ENCODE measurements at regions not wholly inside any gene's neighbourhood (a gene's known extent, or its start where the extent isn't known, plus 50 kb on each side); places are given as distances from the start of the nearest gene placed in this dataset.

DNA sequence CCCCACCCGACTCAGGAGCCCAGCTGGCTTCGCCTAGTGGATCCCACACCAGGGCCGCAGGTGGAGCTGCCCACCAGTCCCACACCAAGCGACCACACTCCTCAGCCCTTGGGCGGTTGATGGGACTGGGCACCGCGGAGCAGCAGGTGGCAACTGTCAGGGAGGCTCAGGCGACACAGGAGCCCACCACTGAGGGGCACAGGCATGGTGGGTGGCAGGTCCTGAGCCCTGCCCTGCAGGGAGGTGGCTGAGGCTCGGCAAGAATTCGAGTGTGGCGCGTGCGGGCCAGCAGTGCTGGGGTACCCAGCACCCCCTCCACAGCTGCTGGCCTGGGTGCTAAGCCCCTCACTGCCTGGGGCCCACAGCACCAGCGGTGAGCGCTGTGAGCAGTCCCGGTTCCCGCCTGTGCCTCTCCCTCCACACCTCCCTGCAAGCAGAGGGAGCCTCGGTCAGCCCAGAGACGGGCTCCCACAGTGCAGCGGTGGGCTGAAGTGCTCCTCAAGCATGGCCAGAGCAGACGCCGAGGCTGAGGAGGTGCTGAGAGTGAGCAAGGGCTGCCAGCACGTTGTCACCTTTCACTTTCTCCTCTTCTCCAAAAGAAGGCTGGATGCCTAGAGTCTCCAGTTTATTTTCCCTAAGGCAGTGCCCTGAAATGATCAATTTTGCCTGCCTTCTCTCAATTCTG is 1440.7 kb upstream of the ZEB2 start:
- Histone ChIP-seq H3K79me1 (ENCODE audit: insufficient read depth, low read depth, low read length, poor library complexity, severe bottlenecking) (no peaks in the 10 kb centered on the region), H4K91ac (ENCODE audit: insufficient read length, low read depth, low read length) (no peak overlapping the region), H2BK12ac (ENCODE audit: insufficient read length, low read depth, low read length) (no peak overlapping the region), H3K9me3 (ENCODE audit: control insufficient read depth, low read depth, low read length) (no peaks in the 10 kb centered on the region), H2AK5ac (ENCODE audit: insufficient read length, low read length) (no peak overlapping the region), H3K23ac (ENCODE audit: insufficient read length, low read depth, low read length) (no peak overlapping the region), H3K14ac (ENCODE audit: insufficient read depth, low read length) (no peak overlapping the region), H3K56ac (ENCODE audit: insufficient read length, low read depth, low read length) (no peak overlapping the region), H3K27me3 (ENCODE audit: insufficient read depth, low read length) (no peaks in the 10 kb centered on the region), H3K18ac (ENCODE audit: insufficient read length, low read depth, low read length) (no peak overlapping the region), H2BK5ac (ENCODE audit: insufficient read length, low read length) (no peak overlapping the region), H2BK120ac (ENCODE audit: low read depth, low read length, poor library complexity, severe bottlenecking) (no peak overlapping the region), H3K4ac (ENCODE audit: low read depth, low read length) (no peak overlapping the region), H3K4me2 (ENCODE audit: insufficient read depth, insufficient read length, low read length) (no peak overlapping the region), H3K23me2 (ENCODE audit: insufficient read length, low read depth, low read length, poor library complexity, severe bottlenecking) (no peaks in the 10 kb centered on the region), H2BK20ac (ENCODE audit: low read depth, low read length, poor library complexity, severe bottlenecking) (no peak overlapping the region), H3K79me2 (ENCODE audit: insufficient read depth, low read length) (no peaks in the 10 kb centered on the region), H3K4me1 (ENCODE audit: insufficient read depth, low read length) (no peaks in the 10 kb centered on the region), H2BK15ac (ENCODE audit: low read depth, low read length) (no peak overlapping the region), H3K27ac (ENCODE audit: insufficient read length, low read depth, low read length) (no peak overlapping the region), H4K20me1 (ENCODE audit: control insufficient read depth, insufficient read depth, insufficient read length) (no peaks in the 10 kb centered on the region), H4K5ac (ENCODE audit: insufficient read length, low read depth, low read length) (no peak overlapping the region), H2AFZ (ENCODE audit: low read length) (no peak overlapping the region), H3T11ph (ENCODE audit: low read length) (no peak overlapping the region), H3K9ac (ENCODE audit: extremely low read depth, insufficient read length, low read length) (no peak overlapping the region), H4K8ac (replicated peaks; ENCODE audit: insufficient read length, low read depth, low read length) (no peak overlapping the region)
- H3K27ac Mint-ChIP-seq = no peak overlapping the region
- peaks cover 44 to 45% of the 10 kb centered on the region in 2 experiments for H3K9me3 Mint-ChIP-seq
- DNase-seq = no peak
- TF ChIP-seq, protein P1, sequence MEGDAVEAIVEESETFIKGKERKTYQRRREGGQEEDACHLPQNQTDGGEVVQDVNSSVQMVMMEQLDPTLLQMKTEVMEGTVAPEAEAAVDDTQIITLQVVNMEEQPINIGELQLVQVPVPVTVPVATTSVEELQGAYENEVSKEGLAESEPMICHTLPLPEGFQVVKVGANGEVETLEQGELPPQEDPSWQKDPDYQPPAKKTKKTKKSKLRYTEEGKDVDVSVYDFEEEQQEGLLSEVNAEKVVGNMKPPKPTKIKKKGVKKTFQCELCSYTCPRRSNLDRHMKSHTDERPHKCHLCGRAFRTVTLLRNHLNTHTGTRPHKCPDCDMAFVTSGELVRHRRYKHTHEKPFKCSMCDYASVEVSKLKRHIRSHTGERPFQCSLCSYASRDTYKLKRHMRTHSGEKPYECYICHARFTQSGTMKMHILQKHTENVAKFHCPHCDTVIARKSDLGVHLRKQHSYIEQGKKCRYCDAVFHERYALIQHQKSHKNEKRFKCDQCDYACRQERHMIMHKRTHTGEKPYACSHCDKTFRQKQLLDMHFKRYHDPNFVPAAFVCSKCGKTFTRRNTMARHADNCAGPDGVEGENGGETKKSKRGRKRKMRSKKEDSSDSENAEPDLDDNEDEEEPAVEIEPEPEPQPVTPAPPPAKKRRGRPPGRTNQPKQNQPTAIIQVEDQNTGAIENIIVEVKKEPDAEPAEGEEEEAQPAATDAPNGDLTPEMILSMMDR (conservative IDR thresholded peaks at IDR 0.05) = no peak
- no peaks in the 10 kb centered on the region for H3K27me3 Mint-ChIP-seq (ENCODE audit: low read depth)
- H3K4me3 Mint-ChIP-seq = no peak overlapping the region
- H3K4me1 Mint-ChIP-seq = no peaks in the 10 kb centered on the region
- H3K36me3 Mint-ChIP-seq (ENCODE audit: insufficient read depth in 1 of 3, low read depth in 3 of 3) = peaks cover 13 to 59% (median 18%) of the 10 kb centered on the region in 3 experiments; a peak in 6 of 7 replicates
- no CpG with 5 or more reads among the region's 23 CpGs for WGBS (ENCODE audit: extremely low coverage, insufficient read length, low lambda C conversion rate)
